Neural progenitor cell (in vitro differentiated cells): ENCODE measurements at regions not wholly inside any gene's neighbourhood (a gene's known extent, or its start where the extent isn't known, plus 50 kb on each side); places are given as distances from the start of the nearest gene placed in this dataset.

Experiments used
- CTCF ChIP-seq: fragments of 200-600 bp; sonication (generic); IDR thresholded peaks from 2 replicates; pipeline ENCODE4 v1.5.1; 2017; ENCODE audit warnings: antibody characterized with exemption, mild to moderate bottlenecking
- EZH2 ChIP-seq: fragments of 200-600 bp; sonication (generic); IDR thresholded peaks from 2 replicates; pipeline ENCODE4 v1.6.1; 2017; ENCODE audit warnings: antibody characterized with exemption, mild to moderate bottlenecking, moderate library complexity
- EZH2phosphoT487 ChIP-seq: fragments of 200-600 bp; sonication (generic); IDR thresholded peaks from 2 replicates; pipeline ENCODE4 v1.6.1; 2017; ENCODE audit warnings: antibody characterized with exemption

- no peak for TF ChIP-seq CTCF
- no peak for TF ChIP-seq EZH2
- TF ChIP-seq EZH2phosphoT487, result no peak
These were observed 256.7 kb upstream of the HES1 start for GRCh38 chr3:193879099-193879863.
